ENCODE measurements at regions not wholly inside any gene's neighbourhood (a gene's known extent, or its start where the extent isn't known, plus 50 kb on each side); places are given as distances from the start of the nearest gene placed in this dataset.
A peak's percentile ranks its signal among the peaks of the same experiment; 100 is the strongest.

DNA sequence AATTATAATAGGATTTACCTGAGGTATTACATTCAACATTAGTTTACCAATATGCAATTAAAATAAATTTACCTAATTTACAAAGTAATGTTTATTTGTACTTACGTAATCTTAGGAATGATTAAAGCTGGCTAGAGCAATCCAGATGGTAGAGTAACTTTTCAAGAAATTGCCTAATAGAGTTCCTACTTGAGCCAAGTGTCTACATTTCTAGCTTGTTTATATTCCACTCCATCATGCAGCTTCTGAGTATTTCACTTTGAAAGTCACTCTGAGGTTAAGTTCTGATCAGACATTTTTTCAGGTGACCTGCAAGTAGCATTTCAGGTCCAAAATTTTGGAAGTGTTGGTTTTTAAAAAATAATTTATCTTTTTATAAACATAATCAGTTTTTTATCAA, 1080.7 kb downstream of the TRHDE start:
- no peaks in the 10 kb centered on the region for H3K36me3 Mint-ChIP-seq (ENCODE audit: low read depth)
- ATAC-seq, result no peak
- no peaks in the 10 kb centered on the region for H3K27me3 Mint-ChIP-seq

DNA sequence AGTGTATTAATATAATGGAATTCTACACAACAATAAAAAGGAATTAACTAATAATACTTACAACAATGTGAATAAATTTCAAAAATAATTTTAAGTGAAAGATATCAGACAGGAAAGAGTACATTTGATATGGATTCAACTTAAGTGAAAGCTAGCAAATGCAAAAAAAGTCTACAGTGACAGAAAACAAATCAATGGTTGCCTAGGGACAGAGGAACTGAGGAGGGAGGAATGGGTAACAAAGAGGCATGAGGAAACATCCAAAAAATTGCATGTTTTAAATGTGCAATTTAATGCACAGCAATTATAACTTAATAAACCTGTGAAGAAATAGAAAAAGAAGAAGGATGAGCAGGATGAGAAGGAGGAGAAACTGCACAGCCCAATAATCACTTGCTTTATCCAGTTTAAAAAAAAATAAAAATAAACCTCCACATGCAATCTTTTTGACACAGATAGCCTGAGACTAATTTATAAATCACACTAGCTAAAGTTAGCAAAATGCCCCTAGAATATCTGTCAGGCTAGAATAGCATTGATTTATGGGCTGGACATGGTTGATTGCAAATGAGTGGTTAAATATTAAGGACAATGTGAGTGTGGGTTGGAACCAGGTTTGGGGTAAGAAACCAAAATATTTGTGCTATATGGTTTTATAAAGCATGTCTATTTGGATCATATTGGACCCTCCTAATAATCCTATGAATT, 1089.1 kb downstream of the TRHDE start:
- no peak overlapping the region for H3K4me3 Mint-ChIP-seq
- no peaks in the 10 kb centered on the region for H3K4me1 Mint-ChIP-seq
- no peaks in the 10 kb centered on the region for H3K36me3 Mint-ChIP-seq (ENCODE audit: low read depth)
- H3K9me3 Mint-ChIP-seq, result peaks cover 16% of the 10 kb centered on the region
- no peak for ATAC-seq
- no peak for DNase-seq
- no peaks in the 10 kb centered on the region for H3K27me3 Mint-ChIP-seq
- H3K27ac Mint-ChIP-seq, result no peak overlapping the region

More for the DNA sequence above, 1080.7 kb downstream of the TRHDE start:
- DNase-seq, result no peak
- H3K9me3 Mint-ChIP-seq, result peaks cover 8% of the 10 kb centered on the region
- H3K4me1 Mint-ChIP-seq, result no peaks in the 10 kb centered on the region
- no peak overlapping the region for H3K27ac Mint-ChIP-seq
- H3K4me3 Mint-ChIP-seq, result no peak overlapping the region

DNA sequence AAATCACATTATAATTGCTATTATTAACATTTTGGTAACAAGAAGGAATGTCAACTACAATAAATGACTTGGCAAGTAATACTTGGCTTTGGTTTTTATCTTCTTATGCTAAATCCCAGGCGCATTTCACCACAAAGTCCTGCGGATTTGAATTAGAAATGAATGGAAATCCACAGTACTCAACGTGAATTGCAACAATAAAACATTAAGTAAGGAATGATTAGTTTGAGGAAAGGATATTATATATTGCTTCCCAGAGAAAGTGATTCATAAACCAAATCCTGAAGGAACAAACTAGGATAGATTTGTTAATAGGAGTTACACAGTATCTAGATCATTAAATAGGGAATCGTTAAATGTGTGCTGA, 1089.7 kb downstream of the TRHDE start:
- no peak for DNase-seq
- no peaks in the 10 kb centered on the region for H3K36me3 Mint-ChIP-seq (ENCODE audit: low read depth)
- H3K27ac Mint-ChIP-seq, result no peak overlapping the region
- ATAC-seq, result no peak
- peaks cover 13% of the 10 kb centered on the region for H3K9me3 Mint-ChIP-seq
- H3K4me1 Mint-ChIP-seq, result no peaks in the 10 kb centered on the region
- no peaks in the 10 kb centered on the region for H3K27me3 Mint-ChIP-seq
- no peak overlapping the region for H3K4me3 Mint-ChIP-seq

DNA sequence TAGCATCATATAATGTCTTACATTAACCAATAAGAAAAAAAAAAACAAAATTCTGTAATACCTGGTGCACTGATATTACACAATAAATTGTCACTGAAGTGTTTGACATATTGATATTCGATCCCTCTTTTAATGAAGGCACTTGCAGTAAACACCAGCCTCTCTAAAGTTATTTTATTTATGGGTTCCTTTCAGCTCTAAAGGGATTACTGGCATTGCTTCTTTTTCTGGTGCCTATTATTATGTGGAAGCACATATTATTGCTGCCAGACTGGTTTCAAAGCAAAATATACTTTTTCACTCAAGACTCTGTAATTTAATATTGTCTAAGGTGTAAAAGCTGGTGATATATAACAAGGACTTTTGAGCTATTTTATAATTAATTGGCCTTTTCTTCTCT, 1090.5 kb downstream of the TRHDE start:
- H3K9me3 Mint-ChIP-seq, result peaks cover 11% of the 10 kb centered on the region
- H3K27me3 Mint-ChIP-seq, result no peaks in the 10 kb centered on the region
- H3K4me3 Mint-ChIP-seq, result no peak overlapping the region
- no peak overlapping the region for H3K27ac Mint-ChIP-seq
- no peak for DNase-seq
- ATAC-seq, result no peak
- H3K4me1 Mint-ChIP-seq, result no peaks in the 10 kb centered on the region
- no peaks in the 10 kb centered on the region for H3K36me3 Mint-ChIP-seq (ENCODE audit: low read depth)

DNA sequence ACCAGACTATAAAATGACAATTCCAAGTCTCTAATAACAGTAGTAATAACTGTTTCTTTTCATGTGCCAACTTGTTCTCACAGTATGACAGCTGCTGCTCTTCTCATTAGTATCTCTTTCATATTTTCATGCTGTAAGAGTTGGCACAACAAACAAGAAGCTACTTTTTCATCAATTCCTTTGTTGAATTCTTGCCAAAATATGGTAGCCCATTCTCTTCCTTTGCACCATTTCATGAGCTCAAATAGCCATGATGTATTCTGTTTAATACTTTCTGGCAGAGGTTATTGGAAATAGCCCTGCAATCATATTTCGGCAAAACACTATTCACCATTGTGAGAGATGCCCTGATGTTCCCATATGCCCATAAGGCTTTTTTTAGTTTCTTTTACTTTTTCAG, 1100.7 kb downstream of the TRHDE start:
- no peak for ATAC-seq
- Mint-ChIP-seq H3K9me3 (peaks cover 8% of the 10 kb centered on the region), H3K4me1 (no peaks in the 10 kb centered on the region), H3K36me3 (ENCODE audit: low read depth) (no peaks in the 10 kb centered on the region), H3K4me3 (no peak overlapping the region), H3K27me3 (no peaks in the 10 kb centered on the region), H3K27ac (no peak overlapping the region)
- no peak for DNase-seq

DNA sequence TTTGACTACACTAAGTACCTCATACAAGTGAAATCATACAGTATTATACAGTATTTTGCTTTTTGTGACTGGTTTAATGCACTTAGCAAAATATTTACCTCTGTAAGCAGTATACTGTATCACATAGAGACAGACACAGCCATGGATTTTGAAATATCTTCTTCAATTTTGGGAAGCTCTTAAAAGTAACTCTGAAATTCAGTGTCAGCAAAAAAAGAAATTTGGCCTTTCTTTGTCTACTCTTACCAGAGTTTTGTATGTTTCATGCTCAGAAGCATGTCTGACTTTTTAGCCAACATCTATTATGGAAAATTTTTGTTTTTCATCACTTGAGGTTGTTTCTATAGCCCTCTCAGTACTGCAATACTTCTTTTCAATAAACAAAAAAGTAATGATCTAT, 1102.2 kb downstream of the TRHDE start:
- no peak overlapping the region for H3K27ac Mint-ChIP-seq
- peaks cover 8% of the 10 kb centered on the region for H3K9me3 Mint-ChIP-seq
- H3K4me1 Mint-ChIP-seq, result no peaks in the 10 kb centered on the region
- H3K27me3 Mint-ChIP-seq, result no peaks in the 10 kb centered on the region
- H3K4me3 Mint-ChIP-seq, result no peak overlapping the region
- ATAC-seq (no peak), DNase-seq (no peak)
- H3K36me3 Mint-ChIP-seq (ENCODE audit: low read depth), result no peaks in the 10 kb centered on the region

DNA sequence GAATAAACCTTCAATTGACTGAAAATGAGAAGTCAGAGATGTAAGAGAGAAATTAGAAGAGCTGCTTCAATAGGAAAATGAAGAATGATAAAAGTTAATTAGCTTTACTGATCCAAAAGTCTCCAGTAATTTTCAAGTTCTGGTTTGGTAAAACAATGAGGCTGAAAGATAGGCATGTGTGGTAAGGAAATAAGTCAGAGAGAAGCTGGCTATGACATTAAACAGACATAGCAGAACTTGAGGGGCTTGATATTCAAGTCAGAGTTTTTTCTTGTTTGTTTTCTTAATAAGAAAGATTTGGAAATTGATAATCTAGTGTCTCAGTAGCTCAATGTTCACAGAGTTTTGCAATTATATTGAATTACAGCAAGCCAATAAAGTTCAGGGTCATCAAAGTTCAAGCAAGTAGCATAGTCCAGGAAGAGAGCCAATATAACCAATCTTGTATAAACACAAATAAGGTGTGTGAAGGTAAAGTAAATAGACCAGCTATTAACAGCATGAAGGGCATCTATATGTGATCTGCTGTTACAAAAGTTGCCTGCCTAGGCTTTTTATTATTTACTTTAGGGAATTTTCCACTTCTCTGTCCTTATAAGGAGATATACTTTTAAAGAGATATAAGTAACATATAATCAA, 1111.5 kb downstream of the TRHDE start:
- no peaks in the 10 kb centered on the region for H3K4me1 Mint-ChIP-seq
- DNase-seq (no peak), ATAC-seq (no peak)
- no peak overlapping the region for H3K27ac Mint-ChIP-seq
- no peaks in the 10 kb centered on the region for H3K27me3 Mint-ChIP-seq
- H3K4me3 Mint-ChIP-seq, result no peak overlapping the region
- no peaks in the 10 kb centered on the region for H3K36me3 Mint-ChIP-seq (ENCODE audit: low read depth)
- H3K9me3 Mint-ChIP-seq, result peaks cover 20% of the 10 kb centered on the region

DNA sequence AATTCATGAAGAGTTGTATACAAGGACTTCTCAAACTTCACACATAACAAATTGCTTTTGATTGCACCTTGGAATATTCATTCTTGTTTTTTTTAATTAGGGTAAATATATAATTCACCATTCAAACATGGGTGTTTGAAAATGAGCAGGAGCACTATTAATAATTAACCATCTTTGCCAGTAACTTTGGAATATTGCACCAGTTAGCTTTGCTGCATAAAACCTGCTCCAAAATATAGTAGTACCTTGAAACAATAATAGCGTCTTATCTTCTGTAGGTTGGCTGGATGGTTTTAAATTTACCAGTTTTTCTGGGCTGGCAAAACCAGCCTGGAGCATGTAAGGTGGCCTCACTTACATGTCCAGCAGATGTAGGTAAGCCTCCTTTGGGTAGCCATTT, 1112.4 kb downstream of the TRHDE start:
- DNase-seq, result no peak
- no peak for ATAC-seq
- no peaks in the 10 kb centered on the region for H3K36me3 Mint-ChIP-seq (ENCODE audit: low read depth)
- no peaks in the 10 kb centered on the region for H3K4me1 Mint-ChIP-seq
- no peak overlapping the region for H3K4me3 Mint-ChIP-seq
- H3K27ac Mint-ChIP-seq, result no peak overlapping the region
- peaks cover 20% of the 10 kb centered on the region for H3K9me3 Mint-ChIP-seq
- H3K27me3 Mint-ChIP-seq, result no peaks in the 10 kb centered on the region

DNA sequence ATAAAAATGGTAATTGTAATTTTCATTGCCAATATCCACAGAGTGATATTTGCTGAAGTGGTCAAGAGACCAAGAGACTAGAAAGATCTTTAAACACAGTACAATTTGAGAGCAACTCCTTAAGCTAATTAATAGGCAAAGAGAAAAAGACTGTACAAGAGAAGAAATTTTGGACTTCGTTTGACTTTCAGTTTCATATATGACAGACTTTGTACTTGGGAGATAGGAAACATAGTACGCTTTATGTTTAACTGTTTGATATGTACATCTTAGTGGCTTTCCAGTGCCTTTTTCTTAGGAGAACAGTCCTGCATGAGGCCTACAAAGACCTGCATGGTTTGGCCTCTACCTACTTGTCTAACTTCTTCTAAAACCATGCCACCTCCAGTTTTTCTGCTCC, 1118.1 kb downstream of the TRHDE start:
- H3K27ac Mint-ChIP-seq, result no peak overlapping the region
- ATAC-seq, result no peak
- DNase-seq, result no peak

DNA sequence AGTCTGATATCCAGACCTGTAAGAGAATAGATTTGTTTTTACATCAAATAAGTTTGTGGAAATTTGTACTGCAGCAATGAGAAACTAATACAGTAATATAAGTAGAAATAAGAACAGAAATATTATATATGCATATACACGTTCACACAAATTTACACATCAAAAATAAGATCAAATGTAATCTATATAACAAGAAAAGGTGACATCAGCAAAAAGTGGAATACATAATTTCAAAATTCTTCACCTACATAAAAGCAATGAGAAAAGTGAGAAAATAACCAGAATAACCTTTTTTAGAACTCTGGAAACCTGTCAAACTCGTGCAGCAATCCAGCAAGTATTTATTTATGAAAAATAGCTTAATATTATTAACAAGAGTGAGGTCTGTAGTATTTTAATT, 1124.6 kb upstream of the ATXN7L3B start:
- DNase-seq, result no peak
- H3K36me3 Mint-ChIP-seq (ENCODE audit: low read depth), result no peaks in the 10 kb centered on the region
- ATAC-seq, result no peak
- H3K9me3 Mint-ChIP-seq, result peaks cover 24% of the 10 kb centered on the region
- H3K4me3 Mint-ChIP-seq, result no peak overlapping the region
- no peaks in the 10 kb centered on the region for H3K4me1 Mint-ChIP-seq
- no peaks in the 10 kb centered on the region for H3K27me3 Mint-ChIP-seq
- no peak overlapping the region for H3K27ac Mint-ChIP-seq

More for the DNA sequence above, 1118.1 kb downstream of the TRHDE start:
- H3K4me1 Mint-ChIP-seq, result no peaks in the 10 kb centered on the region
- peaks cover 11% of the 10 kb centered on the region for H3K9me3 Mint-ChIP-seq
- H3K36me3 Mint-ChIP-seq (ENCODE audit: low read depth), result no peaks in the 10 kb centered on the region
- no peaks in the 10 kb centered on the region for H3K27me3 Mint-ChIP-seq
- H3K4me3 Mint-ChIP-seq, result no peak overlapping the region

DNA sequence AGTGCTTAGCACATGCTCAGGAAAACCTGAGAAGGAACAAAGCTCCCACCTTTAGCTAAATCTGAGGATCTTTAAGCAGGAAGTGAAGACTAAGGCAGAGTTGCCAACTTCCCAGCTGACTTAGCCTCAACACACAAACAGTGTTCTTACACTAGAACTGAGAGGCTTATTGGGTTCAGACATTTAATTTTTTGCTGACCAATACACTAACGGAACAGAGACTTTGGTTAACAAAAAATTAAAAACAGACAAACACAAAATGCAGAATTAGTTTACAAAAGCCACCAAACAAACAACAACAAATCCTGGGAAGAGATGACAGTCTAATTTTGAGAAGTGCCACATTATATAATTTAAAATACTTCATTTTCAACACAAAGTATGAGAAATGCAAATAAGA, 1123.7 kb upstream of the ATXN7L3B start:
- H3K9me3 Mint-ChIP-seq, result peaks cover 24% of the 10 kb centered on the region
- no peak overlapping the region for H3K27ac Mint-ChIP-seq
- ATAC-seq, result no peak

DNA sequence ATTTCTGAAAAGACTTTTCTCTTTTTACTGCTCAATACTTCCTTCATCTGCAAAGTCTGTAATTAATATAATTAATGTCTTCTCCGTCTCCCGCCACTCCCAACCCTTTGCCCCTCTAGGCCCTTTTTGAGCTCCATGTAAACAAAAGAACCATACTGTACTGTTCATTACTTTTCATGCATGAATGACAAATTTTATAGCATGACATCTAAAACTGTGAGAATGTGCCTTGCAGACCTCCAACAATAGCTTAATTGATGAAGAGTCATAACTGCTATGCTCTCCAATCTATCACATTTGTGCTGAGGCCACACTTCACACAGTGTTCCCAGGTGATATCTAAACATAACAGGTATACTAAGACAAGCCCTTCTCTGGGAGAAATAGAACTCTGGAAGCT, 1122.7 kb upstream of the ATXN7L3B start:
- Mint-ChIP-seq H3K36me3 (ENCODE audit: low read depth) (no peaks in the 10 kb centered on the region), H3K27ac (no peak overlapping the region), H3K4me1 (no peaks in the 10 kb centered on the region), H3K27me3 (no peaks in the 10 kb centered on the region), H3K4me3 (no peak overlapping the region), H3K9me3 (peaks cover 24% of the 10 kb centered on the region)
- DNase-seq, result no peak
- no peak for ATAC-seq

More for the DNA sequence above, 1123.7 kb upstream of the ATXN7L3B start:
- Mint-ChIP-seq H3K4me1 (no peaks in the 10 kb centered on the region), H3K4me3 (no peak overlapping the region), H3K36me3 (ENCODE audit: low read depth) (no peaks in the 10 kb centered on the region), H3K27me3 (no peaks in the 10 kb centered on the region)
- DNase-seq, result no peak

DNA sequence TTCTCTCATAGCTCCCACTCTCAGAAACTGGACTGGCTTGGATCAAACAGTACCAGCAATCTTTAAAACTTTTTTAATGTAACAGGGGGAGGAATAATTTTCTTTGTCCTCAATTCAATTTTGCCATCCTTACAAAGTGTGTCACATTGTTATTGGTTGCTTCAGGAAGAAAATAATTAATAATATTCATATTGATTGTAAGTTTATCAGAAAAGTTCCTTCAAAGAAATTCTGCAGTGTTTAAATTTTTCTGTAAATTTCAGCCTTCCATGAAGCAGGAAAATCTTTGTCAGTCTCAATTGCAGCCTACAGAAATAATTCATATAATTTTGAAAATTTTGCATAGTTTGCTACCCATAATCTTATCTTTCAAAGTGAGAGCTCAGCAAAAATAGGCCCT, 1119.1 kb upstream of the ATXN7L3B start:
- Mint-ChIP-seq H3K27me3 (no peaks in the 10 kb centered on the region), H3K36me3 (ENCODE audit: low read depth) (no peaks in the 10 kb centered on the region), H3K4me1 (no peaks in the 10 kb centered on the region), H3K9me3 (peaks cover 25% of the 10 kb centered on the region), H3K27ac (no peak overlapping the region), H3K4me3 (no peak overlapping the region)
- no peak for DNase-seq
- ATAC-seq, result no peak

DNA sequence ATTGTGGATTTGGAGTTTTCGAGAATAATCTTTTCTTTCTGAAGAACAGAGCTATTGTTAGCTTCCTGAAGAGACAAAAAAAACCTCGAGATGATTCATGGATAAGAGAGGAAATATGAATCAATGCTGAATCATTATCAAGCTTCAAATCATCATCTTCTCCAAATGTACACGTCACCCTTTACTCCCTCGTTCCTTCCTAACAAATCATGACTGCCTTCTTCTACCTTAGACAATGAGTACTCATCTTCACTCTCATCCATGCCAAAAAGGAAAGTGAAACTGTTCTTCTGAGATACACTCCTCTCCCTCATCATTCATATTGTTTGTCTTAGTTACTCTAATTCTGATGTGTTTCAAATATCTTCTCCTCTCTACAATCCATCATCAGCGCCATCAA, 1115.8 kb upstream of the ATXN7L3B start:
- Mint-ChIP-seq H3K27ac (no peak overlapping the region), H3K4me3 (no peak overlapping the region), H3K4me1 (no peaks in the 10 kb centered on the region), H3K27me3 (no peaks in the 10 kb centered on the region), H3K9me3 (peaks cover 18% of the 10 kb centered on the region), H3K36me3 (ENCODE audit: low read depth) (no peaks in the 10 kb centered on the region)
- DNase-seq (no peak), ATAC-seq (peak; percentile 28)

DNA sequence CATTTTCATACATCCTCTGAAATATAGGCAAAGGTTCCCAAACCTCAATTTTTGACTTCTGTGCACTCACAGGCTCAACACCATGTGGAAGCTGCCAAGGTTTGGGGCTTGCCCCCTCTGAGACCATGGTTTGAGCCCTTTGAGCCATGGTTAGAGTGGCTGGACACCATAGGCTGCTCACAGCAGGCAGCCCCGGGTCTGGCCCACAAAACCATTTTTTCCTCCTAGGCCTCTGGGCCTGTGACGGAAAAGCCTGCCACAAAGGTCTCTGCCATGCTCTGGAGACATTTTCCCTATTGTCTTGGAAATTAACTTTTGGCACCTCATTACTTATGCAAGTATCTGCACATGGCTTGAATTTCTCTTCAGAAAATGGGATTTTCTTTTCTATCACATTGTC, 1113.2 kb upstream of the ATXN7L3B start:
- Mint-ChIP-seq H3K4me3 (no peak overlapping the region), H3K4me1 (no peaks in the 10 kb centered on the region), H3K36me3 (ENCODE audit: low read depth) (no peaks in the 10 kb centered on the region), H3K27me3 (no peaks in the 10 kb centered on the region), H3K9me3 (peaks cover 12% of the 10 kb centered on the region), H3K27ac (no peak overlapping the region)
- ATAC-seq (no peak), DNase-seq (no peak)

Measured in activated naive CD8-positive, alpha-beta T cell treated with anti-CD3 and anti-CD28 coated beads, Interleukin-2, amount 50 U/mL, for 24 hours (primary cell).